Stimulated activated CD8-positive, alpha-beta memory T cell treated with anti-CD3 and anti-CD28 coated beads, Interleukin-15, amount 100 ng/mL, for 1 hour (primary cell): ENCODE measurements at regions not wholly inside any gene's neighbourhood (a gene's known extent, or its start where the extent isn't known, plus 50 kb on each side); places are given as distances from the start of the nearest gene placed in this dataset.

ENCODE experiments used
- DNase-seq: peaks from one replicate; pipeline ENCODE4 v3.0.0-alpha.2; 2020; ENCODE audit warnings: low read depth

DNA sequence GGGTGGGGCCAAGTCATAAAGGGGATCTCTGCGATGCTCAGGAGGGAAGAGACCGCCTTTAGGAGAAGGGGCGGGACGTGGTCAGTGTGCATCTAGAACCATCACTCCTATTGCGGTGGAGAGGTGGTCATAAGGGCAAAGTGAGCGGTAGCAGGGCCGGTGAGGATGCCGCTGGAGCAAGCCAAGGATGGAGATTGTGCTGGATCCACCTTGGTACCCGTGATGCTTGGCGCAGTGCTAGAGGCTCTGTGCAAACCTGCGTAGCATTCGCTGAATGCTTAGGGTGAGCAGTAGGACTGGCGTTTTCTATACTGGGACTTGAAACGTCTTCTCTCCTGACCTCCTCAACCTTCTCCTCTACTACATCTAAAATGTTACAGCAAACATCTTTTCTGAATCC, 294.2 kb downstream of the FGF9 start:
- no peak for DNase-seq

DNA sequence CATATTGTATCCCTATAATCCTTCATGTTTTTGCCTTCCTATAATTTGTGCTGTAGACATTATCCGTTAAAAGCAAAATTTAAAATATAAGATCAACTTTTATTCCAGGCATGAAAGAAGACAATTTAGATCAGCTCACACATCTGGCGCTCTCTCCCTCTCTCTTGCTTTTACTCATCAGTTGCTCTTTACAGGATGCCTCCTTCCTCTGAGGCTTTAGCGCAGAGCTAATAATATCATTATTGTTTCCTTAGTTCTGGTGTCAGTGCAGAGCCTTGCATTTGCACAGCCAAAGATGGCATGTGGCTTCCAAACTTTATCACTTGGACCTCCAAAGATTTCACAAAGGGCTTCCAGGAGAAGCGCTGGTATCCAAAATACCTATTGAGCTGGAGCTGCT, 295.1 kb downstream of the FGF9 start:
- DNase-seq, result no peak

DNA sequence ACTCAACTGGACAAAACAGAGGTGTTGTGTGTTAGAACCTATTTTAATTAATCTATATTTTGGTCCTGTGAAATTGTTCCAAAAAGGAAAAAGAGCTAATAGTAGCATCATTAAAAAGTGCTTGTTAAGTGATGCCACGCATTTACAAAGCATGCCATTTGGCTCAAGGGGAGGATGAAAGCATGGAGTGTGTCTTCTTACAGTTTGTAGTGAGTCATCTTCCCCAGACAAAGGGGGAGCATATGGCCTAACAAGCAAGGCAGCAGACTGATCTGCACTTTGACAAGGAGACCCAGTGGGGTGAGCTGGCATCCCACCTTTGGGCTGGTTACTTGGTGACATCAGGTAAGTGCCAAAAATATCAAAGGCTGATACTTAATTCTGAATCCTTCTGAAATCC, 297.0 kb downstream of the FGF9 start:
- DNase-seq, result no peak

DNA sequence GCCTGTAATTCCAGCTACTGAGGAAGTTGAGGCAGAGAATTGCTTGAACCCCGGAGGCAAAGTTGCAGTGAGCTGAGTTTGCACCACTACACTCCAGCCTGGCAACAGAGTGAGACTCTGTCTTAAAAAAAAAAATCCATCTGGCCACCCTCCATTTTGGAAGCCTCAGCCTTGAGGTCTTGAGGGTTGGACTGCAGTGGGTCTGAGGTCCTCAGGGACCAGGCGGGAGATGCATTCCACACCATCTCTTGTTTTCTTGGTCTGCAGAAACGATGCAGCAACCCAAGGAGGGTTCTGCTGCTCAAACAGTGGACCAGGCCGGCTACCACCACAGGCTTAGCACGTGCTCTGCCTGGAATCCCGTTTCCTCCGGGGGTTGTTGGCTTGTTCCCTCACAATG, 299.3 kb downstream of the FGF9 start:
- no peak for DNase-seq

DNA sequence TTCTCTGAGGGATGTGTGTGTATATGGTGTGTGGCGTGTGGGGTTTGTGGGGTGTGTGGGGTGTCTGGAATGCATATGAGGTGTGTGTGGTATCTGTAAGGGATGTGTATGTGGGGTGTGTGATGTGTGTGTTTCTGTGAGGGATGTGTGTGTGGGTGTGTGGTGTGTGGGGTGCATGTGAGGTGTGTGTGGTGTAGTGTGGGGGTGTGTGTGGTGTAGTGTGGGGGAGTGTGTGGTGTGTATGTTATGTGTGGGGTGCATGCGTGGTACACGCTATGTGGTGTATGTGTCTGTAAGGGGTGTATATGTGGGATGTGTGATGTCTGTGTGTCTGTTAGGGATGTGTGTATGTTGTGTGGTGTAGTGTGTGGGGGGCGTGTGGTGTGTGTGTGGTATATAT, 300.0 kb downstream of the FGF9 start:
- no peak for DNase-seq

DNA sequence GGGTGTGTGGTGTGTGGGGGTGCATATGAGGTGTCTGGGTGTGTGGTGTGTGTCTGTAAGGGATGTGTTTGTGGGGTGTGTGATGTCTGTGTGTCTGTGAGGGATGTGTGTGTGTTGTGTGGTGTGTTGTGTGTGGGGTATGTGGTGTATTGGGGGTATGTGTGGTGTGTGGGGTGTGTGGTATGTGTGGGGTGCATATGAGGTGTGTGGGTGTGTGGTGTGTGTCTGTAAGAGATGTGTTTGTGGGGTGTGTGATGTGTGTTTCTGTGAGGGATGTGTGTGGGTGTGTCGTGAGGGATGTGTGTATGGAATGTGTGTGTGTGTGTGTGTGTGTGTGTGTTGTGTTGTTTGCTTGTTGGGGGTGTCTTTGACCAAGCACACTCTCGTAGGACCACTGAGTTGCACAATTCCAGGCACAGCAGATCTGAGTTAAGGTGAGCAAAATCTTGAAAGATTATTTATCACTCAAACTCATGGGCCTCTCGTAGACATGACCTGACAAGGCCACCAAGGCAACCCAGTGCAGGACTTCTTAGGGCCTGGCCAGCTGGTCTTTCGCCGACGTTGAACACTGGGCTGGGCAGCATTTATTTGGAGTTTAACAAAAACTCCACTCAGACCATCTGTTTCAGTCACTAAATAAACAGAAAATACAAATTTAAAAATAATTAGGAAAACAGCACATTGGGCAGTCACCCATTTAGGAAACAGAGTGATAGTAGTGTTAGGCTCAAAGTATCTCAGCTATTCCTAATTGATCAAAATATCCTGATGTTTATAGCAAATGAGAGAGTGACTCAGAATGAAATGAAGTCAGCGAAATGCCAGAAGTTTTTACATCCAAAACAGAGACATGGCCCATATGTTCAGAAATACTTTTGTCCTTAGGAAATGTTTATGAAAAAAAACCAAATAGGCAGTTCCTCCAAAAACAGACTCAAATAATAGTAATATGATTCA, 301.1 kb downstream of the FGF9 start:
- DNase-seq, result no peak

DNA sequence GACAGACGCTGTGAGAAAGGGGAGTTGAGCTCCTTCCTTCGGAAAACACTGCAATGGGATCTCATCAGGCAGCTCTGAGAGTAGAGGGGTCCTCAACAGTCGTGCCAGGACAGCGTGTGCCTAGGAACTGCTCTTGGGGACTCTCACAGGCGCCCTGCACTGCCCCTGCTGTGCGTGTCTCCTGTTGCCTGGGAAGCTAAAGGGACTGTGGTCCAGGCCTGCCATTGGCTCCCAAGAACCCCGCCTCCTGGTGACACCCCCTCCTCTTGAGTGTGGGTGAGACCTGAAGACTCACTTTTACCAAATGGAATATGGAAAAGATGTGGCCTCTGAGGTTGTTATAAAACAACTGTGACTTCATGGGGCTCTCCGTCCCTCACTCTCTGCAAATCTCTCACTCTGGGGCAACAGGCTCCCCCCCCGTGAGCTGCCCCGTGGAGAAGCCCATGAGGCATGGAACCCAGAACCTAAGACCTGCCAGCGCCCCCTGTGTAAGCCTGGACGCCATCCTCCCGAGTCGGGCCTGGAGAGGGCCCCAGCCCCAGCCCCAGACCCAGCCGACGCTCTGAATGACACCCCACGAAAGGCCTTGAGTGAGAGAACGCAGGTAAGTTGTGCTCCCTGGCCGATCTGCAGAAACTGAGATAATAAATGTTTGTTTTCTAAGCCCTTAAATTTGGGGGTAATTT, 302.7 kb downstream of the FGF9 start:
- no peak for DNase-seq

DNA sequence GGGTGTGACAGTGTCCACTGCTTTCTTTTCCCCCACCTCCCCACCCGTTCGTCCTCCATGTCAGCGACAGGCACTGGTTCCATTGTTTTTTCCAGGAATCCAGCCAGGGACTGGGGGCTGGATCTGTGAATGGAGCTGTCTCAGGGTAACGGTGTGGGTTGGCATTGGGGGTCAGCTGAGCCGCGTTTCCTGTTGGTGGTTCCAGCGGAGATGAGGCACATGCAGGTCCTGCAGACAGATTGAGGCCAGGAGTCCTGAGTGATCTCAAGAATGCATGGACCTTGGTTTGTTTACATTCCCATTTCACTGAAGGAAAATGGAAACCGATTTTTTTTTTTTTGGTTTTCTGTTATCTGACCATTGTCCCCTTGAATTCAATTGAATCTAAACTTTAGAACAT, 303.9 kb downstream of the FGF9 start:
- DNase-seq, result no peak

DNA sequence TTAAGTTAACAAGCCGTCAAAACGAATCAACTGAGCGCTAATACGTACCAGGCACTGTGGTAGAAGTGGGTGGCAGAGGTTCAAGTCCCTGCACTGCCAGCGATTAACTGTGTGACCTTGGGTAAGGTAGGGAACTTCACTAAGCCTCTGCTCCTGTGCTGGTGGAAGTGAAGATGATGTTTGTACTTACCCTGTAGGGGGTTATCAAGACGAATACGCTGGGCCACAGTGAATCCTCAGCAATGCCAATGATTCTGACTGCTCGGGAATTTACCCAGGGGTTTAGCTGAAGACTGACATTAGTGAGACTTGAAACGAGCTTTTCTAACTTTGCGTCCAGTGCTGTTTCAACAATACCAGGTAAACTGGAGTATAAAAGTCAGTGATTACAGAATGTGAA, 305.3 kb downstream of the FGF9 start:
- no peak for DNase-seq

DNA sequence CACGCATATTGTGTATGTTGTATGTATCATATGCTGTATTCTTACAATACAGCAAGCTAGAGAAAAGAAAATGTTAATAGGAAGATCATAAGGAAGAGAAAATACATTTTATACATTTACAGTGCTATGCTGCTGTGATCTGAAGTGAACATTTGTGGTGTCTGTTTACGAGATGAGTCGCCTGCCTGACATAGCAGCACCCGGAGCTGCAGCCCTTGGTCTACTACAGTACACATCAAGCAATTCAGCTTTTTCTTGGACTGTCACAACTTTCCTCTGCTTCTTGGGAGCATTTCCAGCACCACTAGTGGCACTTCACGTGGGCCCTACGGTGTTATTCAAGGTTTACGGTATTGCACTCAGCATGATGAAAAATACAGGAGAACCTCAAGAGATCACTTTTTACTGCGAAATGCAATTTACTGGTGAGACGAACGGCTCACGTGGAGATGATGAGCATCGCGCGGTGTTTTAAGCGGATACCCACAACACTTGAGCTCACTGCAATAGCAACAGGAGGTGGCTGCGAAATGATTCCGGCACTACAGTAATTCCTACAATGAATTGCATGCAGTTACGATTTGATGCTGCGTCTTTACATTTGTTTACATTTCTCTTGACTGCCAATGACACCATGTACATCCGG, 308.4 kb downstream of the FGF9 start:
- no peak for DNase-seq

DNA sequence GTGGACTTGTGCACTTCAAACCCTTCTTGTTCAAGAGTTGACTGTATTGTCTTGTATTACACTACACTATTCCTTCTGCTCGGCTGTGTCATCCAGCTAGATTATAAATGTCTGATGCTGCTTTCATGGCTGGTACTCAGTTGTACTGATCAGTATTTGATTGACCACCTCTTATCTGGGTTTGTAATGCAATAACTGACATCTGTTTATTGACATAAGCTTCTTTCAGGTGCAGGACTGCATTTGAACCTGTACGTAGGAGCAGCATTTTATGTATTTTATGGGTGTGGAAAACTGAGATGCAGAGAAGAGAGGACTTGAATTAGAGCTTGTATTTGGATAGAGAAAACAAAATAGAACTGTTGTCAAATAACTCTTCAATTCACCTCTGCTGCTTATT, 309.2 kb downstream of the FGF9 start:
- DNase-seq, result no peak

DNA sequence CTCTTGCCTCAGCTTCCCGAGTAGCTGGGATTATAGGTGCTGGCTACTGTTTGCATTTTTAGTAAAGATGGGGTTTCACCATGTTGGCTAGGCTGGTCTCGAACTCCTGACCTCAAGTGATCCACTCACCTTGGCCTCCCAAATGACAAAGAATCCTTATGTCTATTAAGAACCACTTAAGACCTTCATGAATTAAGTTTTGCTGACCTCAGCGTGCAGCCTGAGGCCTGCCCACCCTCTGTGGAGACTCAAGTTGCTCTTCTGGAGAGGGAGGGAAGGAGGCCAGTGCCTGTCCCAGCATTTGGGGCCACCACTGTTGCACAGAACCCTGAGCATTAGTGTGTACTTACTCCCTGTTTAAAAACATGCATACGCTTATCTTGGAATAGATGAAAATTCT, 313.3 kb downstream of the FGF9 start:
- DNase-seq, result no peak

DNA sequence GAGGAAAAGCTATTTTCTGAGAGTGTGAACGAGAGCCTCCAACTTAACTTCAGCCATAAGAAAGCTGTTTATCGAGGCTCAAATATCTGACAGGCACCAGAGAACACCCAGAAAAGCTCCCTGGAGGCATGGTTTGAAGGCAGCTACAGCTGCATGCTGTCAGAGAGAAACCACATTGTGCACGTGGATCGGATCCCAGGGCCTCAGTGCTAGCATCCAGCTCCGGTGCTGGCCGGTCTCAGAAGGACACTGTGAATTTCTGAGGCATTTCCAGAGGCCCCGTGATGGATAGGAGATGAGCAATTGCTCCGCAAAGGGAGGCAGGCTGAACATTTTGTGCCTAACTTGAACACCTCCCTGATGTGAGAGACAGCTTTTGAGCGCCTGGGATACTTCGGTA, 315.7 kb downstream of the FGF9 start:
- no peak for DNase-seq

DNA sequence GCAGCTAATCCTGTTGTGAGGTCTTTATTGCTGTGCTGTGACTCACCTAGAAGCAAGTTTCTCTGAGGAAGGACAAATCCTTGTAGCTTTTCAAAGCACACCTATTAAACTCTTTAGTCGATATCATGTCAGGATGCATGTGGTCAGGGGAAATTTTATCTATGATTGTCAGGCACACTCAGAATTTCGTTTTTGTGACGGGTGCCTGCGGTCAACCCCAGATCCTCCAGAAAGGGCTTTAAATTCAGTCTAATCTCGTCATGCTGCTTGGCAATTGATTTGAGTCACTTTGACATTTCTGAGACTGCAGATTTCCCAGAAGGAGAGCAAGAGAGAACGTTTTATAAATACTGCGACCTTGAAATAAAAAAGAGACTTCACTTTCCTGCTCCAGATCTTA, 316.9 kb downstream of the FGF9 start:
- DNase-seq, result no peak

DNA sequence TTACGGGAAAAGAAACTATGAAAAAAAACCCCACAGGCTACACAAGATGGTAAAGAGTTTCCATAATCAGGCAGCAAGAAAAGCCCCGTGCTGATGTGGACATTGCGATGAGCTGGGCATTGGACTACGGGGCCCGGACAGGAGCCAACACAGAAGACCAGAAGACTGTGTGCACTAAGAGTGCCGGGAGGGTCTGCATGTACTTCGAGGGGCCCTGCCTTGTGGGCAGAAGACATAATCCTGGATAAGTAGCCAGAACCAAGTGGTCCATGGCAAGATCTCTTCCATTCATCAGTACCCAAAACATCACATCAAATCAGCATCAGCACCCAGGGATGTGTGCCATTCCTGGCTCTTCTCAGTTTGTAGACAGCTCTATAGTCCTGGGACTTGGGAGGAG, 317.8 kb downstream of the FGF9 start:
- no peak for DNase-seq

DNA sequence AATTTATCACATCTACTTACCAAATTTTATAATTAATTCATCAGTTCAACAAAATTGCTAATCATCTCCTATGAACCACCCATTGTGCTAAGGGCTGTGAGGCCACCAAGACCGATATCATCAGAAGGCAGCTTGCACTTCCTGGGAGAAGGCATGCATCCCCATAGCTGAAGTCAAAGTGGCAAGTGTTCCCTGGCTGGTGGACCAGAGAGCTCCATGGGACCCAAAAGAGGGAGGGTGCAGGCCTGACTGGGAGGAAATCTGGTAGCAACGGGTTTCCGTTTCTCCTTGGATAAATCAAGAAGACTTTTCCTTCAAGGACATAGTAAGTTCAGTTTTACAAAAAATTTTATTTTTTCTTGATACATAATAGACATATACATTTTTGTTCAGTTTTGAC, 325.2 kb downstream of the FGF9 start:
- no peak for DNase-seq

DNA sequence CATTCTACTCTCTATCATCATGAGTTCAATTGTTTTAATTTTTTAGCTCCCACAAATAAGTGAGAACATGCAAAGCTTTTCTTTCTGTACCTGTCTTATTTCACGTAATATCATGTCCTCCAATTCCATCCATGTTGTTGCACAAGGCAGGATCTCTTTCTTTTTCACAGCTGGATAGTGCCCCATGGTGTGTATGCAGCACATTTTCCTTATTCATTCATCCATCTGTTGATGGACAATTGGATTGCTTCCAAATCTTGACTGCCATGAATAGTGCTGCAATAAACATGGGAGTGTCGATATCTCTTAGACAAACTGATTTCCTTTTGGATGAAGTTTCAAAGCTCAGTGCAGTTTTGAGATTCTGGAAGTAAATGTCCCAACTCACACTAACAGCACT, 326.9 kb downstream of the FGF9 start:
- DNase-seq, result no peak

DNA sequence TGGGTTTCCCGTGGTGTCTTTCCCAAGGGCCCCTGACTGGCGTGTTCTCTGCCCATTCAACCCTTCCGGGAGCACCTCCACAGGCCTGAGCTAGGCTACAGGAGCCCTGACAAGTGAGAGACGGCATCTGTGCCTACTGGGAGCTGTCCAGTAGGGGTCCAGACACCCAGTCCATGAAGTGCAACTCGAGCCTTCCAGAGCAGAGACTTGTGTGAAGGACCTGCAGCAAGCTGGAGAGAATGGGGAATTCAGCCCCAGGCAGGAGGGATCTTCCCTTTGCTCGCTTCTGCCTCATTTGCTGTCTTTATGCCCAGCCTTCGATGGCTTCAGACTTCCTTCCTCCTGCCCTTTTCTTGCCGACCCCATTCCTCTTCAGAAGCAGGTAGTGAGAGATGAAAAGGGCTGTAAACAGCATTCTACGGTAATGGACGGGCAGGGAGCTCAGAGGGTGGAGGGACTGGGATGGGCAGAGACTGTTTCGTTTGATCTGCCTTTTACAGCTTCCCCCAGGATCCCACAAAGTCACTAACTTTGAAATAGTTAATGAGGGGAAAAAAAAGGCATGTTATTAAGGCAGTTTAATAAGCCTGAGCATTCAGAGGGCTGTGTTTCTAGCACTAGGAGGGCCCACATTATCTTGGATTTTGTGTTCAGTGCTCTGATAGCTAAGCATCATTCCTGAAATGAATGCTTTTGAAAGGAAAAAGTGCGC, 327.6 kb downstream of the FGF9 start:
- DNase-seq, result no peak

DNA sequence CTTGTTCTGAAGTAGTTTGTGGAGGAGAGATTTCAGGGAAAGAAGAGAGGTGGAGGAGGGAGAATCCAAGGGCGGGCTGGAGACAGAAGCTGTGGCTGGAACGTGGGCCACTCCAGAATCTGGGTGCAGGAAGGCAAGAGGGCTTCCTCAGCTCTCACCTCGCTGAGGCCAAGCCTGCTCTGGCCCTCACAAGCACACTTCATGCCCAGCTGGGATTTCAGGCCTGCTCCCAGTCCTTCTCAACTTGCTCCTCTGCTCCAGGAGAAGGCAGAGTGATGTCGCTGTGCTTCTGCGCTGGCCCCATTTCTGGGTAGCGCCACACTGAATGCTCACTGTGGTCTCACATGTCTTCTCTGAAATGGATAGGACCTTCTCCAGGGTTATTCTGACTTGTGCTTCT, 328.8 kb downstream of the FGF9 start:
- DNase-seq, result no peak

DNA sequence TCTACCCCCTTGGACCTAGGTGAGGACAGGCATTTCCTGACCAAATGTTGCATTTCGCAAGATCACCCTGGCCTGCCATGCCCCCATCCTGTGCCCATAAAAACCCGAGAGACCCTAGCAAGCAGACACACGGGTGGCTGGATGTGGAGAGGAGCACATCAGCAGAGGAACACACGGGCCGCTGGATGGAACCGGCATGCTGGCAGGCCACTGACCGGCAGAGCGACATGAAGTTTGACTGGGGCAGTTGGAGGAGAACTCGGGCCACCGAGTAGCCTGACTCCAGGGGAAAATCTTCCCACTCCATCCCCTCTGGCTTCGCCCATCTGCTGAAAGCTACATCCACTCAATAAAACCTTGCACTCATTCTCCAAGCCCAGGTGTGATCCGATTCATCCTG, 329.3 kb downstream of the FGF9 start:
- no peak for DNase-seq

DNA sequence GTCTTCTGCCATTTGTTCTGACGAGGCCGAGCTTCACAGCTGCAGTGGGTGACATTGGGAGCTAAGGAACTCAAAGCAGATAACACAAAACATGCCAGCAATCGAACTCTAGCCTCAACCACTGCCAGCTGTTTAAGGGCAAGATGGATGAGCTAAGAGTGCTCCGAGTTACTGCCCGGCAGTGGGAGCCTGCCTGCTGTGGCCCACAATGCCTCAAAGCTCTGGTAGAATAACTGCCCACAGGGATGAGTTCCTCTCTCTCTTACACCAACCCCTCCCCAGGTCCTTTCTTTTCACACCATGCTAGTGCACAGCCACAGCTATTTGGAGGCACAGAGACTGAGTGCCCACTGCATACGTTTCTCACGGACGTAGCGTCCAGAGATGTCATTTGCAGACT, 330.5 kb downstream of the FGF9 start:
- DNase-seq, result no peak

DNA sequence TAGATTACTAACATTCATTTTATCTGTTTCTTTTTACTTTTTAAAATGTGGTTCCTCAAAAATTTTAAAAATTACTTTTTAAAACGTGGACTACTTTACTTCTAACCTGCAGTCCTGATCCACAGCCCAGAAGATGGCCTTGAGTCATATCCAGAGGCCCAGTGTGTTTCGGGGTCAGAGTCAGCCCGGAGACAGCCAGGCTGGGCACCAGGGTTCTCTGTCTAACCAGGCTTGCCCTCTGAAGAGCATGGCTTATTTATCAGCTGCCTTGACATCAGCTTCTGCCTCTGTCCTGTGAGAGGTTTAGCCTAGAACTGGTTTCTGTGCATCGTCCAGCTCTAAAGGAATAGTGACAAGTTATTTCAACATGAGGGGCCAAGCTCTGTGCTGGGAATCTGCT, 332.0 kb downstream of the FGF9 start:
- DNase-seq, result no peak

DNA sequence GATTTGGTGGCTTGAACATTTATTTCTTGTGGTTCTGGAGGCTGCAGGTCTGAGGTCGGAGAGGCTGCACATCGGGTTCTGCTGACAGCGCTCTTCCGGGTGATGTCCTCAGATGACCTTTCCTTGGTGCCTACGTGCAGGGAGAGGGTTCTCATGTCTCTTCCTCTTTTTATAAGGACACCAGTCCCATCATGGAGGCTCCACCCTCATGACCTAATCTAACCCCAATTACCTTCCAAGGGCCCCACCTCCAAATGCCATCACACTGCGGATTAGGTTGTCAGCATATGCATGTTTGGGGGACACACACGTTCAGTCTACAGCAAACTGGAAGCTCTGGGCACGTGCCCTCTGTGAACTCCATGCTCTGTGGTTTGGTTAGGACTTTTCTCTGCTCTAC, 338.6 kb downstream of the FGF9 start:
- no peak for DNase-seq
